ENCODE measurements at regions not wholly inside any gene's neighbourhood (a gene's known extent, or its start where the extent isn't known, plus 50 kb on each side); places are given as distances from the start of the nearest gene placed in this dataset.

DNA sequence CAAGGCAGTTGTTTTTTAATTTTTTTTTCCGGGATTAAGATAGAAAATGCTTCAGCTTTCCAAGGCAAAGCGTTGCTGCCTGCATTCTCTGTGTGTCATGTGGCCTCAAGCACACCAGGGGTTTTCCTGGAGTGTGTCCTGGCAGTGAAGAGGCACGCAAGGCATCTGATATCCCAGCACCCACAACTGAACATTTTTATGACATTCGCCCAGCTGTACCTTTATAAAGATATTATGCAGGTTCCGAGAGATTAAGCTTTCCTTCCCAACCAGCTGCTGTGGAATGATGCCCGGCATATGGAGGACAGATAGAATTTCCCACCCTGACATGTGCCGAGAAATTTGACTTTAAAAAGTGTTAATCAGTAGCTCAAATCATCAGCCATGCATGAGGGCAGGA, 205.6 kb downstream of the GADD45G start:
- no peak for DNase-seq (ENCODE audit: low spot score)

DNA sequence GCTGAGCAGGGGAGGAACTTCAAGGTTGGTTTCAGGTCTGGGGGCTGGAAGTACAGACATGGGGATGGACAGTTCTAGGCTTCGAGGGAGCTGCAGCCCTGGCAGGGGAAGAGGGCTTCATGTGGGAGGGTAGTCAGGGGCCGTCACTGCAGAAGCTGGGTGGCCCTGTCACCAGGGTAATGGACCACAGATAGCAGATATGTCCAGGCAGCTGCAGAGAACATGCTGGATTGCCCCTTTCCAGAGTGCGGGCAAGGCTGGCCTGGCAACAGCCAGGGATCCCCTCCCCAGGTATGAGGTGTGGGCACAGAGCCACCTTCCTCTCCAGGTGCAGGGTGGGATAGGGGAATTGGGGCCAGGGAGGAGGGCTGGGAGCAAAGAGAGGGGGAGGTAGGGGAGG, 206.5 kb downstream of the GADD45G start:
- no peak for DNase-seq (ENCODE audit: low spot score)

DNA sequence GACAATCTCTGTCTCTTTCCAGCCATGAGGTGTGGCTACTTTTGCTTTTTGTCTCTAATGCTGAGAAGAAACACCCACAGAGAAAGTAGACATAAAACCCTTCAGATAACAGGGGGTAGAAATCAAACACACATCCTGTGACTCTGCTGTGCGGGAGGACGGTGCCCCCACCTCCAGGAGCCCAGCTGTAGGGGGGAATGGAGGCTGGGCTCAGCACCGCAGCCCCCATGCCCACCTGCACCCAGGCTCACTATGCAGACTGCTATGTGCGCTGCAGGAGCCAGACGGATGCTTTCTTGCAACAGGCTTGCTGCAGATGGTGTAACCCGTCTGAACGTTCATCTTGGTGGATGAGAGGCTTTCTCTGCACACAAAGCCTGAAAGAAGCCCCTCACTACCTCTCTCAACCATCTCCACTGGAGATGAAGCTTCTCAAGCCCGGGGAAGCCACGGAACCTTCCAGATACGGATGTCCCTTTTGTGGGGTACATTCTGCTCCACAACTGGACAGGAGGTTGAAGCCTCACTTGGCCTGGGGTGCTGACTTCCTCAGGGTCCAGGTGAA, 207.2 kb downstream of the GADD45G start:
- no peak for DNase-seq (ENCODE audit: low spot score)

DNA sequence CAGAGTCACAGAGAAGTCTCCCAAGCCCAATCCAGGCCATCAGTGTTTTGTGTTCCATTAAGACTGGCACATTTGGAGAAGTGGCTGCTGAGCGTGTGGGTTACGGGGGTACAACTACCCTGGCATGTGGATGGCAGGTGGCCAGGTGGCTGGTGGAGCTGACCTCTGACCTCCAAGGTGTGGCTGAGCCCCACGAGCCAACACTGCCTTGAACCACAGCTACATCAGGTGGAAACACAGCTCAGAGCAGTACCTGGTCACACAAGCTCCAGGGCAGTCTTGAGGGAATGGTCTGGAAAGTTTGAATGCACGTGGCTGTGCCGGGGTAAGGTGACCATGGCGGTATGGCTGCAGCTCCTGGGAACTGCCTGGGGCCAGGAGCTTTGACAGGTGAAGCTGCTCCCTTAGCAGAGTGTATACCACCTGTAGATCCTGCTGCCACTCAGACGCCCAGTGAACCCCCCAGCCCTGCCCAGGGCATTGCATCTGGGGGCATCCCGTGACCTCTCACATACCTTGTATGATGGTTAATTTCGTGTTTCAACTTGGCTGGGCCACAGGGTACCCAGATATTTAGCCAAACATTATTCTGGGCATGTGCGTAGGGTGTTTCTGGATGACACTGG, 207.9 kb downstream of the GADD45G start:
- DNase-seq (ENCODE audit: low spot score), result no peak

DNA sequence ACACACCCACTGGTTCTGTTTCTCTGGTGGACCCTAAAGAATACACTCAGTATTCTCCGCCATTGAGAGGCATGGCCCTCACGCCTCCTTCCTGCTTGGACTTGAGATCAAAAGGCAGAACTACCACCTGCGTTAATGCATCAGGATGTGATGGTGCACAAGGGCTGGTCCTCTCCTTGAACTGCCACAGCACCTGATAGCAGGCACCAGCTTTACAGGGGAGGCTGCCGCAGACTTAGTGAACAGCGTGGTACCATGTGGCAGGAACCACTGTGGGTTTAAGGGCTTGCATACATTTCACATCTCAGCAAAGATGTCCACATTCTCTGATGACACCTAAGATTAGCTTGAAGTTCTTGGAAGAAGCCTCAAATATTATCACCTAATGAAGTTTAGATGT, 208.7 kb downstream of the GADD45G start:
- no peak for DNase-seq (ENCODE audit: low spot score)

DNA sequence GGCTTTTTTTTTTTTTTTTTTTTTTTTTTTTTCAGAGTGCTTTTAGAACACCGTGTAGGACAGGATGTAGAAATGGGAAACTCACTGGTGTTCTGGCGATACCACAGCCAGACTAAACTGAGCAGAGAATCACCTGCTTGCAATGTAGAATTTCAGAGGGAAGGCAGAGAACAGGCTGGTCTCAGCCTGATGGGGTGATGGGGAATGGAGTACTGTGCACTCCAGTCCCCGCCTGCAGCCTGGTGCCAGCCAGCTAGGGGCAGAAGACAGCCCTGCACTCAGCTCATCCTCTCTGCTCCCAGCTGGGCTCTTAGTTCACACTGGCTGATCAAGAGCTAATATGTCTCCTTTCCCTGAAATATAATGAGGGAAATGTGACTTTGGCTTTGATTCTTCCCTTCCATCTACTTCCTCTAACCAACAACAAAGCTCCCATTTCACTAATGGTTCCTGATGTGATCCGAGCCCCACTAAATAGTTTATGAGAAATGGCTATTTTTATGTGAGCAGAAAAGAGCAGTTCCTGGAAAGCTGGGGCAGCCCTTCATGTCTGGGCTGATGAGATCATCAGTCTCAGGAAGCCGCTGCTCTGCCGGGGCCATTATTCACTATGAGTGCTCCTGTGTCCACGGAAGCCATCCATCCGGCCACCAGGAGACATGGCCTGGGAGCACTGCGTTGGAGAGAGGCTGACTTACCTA, 209.7 kb downstream of the GADD45G start:
- DNase-seq (ENCODE audit: low spot score), result peak; percentile 44

DNA sequence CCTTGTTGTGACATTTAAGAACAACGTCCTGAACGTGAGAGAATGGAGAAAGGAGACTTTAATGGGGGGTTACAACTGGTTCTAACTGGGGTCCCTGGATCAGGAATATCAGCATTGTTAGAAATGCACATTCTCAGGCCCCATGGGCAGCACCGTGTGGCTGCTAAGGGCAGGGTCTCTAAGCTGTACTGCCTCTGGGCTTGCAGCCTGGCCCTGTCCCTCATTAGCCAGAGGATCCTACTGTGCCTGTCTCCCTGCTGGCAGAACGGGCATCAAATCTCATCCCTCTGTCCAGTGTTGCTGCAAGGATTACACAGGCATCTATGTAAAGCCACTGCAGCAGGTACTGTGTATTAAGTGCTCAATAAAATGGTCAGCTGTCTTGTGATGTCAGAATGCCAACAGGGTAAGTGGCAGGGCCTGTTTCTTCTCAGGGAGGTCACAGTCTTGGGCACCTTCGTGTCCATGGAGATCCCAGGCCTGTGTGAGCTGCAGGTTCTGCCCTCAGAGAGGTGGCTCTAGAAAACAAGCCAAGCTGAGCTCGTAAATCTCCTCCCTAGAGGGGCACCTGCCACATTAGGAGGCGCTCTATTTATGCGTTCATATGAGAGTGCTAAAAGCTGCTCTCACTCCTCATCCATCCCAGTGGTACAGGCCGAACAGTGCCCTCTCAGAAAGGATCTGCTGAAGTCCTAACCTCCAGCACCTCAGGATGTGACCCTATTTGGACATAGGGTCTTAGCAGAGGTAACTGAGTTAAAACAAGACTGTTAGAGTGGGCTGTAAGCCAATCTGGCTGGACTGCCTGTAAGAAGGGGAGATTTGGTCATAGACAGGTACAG, 210.5 kb downstream of the GADD45G start:
- DNase-seq (ENCODE audit: low spot score), result no peak

DNA sequence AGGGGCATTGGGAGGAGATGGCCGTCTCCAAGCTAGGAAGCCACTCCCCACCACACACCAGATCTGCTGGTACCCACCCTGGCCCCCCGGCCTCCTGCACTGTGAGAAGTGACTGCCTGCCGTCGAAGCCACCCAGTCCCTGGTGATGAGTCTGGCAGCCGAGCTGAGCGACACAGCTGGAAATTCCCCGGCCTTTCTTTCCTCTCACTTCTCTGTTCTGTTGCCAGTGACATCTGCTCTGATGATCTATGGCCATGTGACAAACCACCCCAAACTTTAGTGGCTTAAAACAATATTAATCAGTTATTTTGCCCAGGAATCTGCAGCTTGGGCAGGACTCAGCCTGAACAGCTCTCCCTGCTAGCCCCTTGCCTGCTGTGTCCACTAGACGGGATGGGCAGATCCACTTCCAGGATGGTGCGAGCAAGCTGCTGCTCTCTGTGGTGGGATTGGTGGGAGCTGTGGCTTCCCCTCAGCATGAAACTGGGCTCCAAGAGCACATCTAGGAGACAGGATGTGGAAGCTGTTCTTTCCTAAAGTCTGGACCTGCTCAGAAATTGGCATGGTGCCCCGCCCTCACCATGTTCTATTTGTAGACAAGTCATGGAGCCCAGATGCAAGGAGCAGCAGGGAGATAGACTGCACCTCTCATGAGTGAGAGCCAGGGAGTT, 211.2 kb downstream of the GADD45G start:
- DNase-seq (ENCODE audit: low spot score), result no peak

DNA sequence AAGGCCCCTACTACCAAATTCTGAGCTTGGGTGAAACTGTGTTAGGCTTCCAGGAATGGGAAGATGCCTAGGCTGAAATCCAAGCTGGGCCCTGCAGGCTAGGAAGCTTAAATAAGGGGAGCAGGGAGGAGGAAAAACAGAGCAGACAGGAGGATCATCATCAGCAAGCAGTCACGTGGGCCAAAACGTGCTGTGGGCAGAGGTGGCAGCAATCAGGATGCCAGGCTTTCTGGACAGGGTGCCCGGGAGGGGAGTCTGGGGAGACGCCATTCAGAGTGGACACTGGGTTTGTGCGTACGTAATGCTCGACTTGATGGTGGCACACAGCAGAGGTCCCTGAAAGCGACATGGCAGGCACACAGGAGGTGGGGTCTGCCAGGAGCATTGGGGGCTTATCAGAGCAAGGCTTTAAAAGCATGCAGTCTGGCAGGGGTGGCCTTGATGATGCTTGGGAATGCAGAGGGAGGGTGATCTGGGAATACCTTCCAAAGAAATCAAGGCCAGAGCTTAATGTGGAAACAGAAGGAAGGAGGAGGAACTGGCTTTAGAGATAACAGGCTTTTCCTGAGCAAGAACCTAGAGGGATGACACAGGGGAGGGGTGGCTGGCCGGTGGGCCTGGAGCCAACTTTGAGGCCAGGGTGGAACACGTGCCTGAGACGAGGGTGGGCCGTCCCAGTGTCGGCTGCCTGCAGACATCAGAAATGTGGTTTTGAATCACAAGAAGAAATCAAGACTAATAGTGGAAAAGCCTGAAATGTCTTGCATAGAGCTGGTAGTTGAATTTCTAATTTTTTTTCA, 212.5 kb downstream of the GADD45G start:
- DNase-seq (ENCODE audit: low spot score), result no peak

DNA sequence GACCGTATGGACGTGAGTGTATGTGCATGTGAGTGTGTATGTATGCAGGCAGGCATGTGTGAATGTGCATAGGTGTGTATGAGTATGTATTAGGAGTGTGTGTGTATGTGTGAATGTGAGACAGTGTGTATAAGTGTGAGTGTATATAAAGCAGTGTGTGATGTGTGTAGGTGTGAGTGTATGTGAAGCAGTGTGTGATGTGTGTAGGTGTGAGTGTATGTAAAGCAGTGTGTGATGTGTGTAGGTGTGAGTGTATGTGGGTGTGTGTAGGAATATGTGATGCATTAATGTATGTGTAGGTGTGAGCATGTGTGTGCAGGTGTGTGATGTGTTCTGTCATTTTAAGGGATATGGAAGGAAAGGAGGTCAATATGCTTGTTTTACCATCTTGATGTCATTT, 215.5 kb downstream of the GADD45G start:
- DNase-seq (ENCODE audit: low spot score), result no peak

DNA sequence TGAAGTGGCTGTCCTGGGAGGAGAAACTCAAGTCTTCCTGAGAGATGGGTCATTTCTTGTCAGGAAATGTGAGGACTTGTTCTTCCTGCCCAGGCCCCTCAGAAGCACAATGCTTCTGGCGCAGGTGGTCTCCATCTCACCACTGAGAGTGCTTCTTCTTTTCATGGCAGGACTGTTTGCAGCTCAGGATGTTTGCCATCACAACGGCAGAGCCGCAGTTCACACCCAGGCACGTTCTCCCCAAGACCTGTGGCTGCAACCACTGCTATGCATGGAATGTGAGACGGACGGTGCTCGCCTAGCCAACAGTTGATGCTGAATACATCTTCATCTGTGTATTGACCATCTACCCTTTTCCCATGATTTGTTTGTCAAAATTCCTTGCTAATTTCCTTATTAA, 216.3 kb downstream of the GADD45G start:
- no peak for DNase-seq (ENCODE audit: low spot score)

DNA sequence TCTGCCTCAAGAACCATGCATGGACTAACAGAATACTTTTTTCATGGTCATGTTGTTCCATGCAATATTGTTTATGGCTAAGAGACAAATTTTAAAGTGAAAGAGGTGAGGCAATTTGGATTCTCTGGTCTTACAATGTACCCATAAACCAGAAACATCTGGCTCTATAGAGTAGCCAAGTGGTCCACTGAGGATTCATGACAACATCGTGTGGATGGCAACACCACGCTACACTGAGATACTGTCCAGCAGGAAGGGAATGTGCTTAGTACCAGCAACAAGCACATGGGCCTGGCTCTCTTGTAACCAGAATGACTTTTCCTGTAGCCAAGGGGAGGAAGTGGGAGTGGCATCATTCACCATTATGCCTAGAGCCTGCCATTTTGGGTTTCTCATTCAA, 218.2 kb downstream of the GADD45G start:
- no peak for DNase-seq (ENCODE audit: low spot score)

DNA sequence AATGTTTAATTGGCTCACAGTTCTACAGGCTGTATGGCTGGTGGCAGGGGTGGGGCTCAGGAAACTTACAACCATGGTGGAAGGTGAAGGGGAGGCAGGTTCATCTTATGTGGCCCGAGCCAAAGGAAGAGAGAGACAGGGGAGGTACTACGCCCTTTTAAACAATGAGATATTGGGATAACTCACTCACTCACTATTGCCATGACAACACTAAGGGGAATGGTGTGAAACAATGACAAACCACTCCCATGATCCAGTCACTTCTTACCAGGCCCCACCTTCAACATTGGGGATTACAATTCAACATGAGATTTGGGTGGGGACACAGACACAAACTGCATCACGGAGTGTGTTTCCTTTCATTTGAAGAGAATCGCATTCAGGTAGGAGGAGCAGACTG, 220.9 kb downstream of the GADD45G start:
- no peak for DNase-seq (ENCODE audit: low spot score)

DNA sequence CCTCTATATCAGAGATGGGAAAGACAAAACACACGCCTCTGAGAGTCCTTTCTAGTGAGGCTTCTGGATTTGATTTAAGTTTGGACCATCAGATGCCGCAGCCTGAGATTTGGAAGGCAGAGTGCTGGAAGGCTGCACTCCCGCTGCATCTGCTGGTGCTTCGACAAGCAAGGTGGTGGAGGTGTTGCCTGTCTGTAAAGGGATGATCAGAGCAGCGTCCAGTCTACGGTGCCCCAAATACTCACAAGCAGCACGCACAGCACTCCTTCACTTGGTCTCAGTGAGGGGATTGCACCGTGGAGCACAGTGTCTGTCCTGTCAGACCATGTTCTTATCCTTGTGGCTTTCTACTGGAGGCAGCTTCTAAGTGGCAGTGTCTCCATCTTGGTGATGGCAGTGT, 221.4 kb downstream of the GADD45G start:
- DNase-seq (ENCODE audit: low spot score), result no peak

DNA sequence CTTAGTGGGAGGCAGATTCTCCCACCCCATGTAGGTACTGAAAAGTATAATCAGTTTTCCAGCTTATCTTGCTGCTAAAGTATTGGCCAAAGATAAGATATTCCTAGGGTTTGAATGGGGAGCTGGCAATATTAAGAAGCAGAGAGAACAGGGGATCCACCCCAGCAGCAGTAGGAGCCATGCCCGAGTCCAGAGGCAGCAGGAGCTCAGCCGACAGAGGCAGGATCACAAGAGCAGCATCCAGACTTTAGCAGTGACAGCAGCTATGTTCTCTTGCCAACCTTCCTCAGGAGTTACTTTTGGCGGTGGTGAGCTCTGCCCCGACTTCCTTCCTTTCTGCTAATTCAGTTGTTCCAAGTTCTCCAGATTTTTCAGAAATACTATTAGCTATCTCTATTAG, 224.5 kb downstream of the GADD45G start:
- no peak for DNase-seq (ENCODE audit: low spot score)

DNA sequence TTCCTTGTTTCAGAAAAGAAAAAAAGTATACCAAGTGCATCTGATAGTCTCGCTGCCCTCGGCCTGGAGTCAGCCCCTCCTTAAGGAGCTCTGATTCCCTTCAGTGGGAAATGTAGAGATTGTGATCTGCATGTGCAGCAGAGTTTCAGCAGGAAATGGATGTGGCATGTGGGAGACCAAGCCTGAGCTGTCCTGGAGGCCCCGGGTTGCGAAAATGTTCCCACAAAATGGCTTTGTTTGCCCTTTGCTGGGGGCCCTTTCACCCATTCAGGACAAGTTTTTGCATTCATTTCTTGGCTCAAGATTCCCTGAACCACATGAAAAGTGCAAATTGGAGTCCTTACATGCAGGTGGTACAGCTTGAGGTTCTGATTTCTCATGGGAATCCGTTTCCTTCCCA, 230.9 kb downstream of the GADD45G start:
- no peak for DNase-seq (ENCODE audit: low spot score)

DNA sequence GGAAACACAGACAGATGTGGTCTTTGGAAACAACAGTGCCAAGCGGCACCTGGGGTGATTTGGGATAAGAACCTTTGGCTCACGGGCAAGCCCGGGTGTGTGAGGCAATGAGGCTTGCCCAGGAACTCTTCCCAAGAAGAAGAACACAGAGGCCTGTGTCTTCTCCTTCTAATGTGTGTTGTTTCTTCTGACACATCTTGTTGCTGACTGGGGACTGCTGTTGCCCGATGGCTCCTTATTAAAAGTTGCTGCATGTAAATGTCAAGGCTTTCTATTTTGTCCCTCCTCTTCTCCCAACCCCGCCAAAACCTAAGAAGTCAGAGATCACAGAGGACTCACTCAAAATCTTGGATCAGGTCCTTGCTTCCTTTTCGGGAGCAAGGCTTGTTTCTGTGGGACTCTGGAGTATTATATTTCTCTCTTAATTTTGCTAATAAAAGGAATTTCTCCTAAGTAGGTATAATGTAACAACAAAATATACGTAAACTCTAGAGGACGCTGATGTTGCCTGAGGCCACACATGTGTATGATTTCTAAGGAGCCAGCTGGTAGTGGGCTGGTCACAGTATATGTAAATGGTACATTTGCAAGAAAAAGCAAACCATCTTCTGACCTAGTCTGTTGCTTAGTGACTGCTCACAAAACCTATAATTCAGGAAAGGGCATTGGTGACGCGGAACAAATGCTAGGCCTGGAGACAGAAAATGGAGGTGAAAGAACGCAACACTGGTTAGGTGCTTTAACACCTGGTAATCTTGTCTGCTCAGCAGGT, 232.5 kb downstream of the GADD45G start:
- no peak for DNase-seq (ENCODE audit: low spot score)

DNA sequence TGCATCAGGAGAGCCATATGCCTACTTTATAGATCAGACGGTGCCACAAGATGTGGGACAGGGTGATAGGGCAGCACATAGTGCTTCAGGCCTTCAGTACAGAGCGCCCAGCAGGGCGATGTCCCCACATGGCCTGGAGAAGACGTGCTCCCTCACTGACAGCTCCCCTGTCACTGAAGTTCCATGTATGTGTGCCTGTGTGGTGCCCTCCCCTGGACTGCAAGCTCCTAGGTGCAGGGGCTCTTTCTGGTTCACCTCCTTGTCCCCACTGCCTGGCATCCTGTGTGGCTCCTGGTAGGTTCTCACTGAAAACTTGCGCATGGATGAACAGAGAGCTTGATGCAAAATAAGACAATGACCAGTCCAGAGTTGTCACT, 233.1 kb downstream of the GADD45G start:
- no peak for DNase-seq (ENCODE audit: low spot score)

DNA sequence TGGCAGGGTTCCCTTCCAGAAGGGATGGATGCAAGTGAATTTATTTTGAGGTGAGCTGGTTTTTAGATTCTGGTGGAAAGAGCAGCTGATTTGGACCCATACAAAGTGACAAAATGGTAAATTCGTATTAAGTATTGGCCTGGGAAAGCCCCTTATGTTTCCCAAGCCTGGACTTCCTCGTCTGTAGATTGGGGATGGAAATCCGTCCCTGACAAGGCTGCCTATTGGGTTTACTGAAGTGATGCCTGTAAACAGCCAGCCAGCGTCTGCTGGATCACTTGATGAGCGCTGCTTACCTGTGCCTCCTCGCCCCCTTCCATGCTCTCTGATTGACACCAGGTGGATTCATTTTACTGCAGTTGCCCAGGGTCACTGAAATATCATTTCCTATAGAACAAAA, 233.8 kb downstream of the GADD45G start:
- DNase-seq (ENCODE audit: low spot score), result no peak

DNA sequence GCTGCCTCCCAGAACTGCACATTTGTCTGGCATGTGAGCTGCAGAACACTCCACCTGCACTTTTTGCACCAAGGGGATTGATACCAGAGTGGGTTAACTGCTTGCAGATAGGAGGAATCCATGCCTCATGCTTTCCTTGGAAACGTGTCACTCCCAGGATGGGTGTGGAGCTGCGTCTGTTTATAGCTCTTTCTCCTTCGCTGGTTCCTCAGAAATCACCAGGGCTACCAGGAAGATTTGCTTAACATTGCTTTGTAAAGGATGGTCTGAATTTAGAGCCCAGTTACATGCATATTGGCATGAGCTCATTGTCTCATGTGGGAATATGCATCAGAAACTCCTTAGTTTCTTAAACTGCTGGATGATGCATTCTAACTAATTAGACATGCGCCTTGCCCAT, 234.6 kb downstream of the GADD45G start:
- no peak for DNase-seq (ENCODE audit: low spot score)

DNA sequence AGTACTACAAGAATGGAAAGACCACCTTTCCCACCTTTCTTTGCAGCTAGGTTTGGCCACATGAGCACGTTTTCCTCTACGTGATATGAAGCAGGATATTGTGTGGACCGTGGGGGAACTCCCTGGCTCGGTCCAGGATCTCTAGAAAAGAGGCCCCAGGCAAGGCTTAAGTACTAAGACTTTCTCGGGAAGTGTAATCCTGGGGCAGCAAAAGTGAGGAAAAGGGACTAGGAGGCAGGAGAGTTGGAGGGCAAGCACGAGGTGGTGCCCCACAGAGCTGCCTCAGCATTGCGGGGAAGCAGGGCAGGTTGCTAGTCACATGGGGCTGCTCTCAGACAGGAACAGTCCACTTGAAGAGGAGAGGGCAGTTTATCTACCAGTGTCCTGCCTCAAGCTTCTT, 235.1 kb downstream of the GADD45G start:
- DNase-seq (ENCODE audit: low spot score), result no peak
